Endothelial cell (in vitro differentiated cells): ENCODE measurements at regions not wholly inside any gene's neighbourhood (a gene's known extent, or its start where the extent isn't known, plus 50 kb on each side); places are given as distances from the start of the nearest gene placed in this dataset.

Experiments
- DNase-seq: peaks from one replicate; pipeline ENCODE4 v3.0.0; 2021; ENCODE audit warnings: low spot score
- H3K27ac Mint-ChIP-seq: one replicate; pipeline ENCODE4 v1.8.0; 2021; ENCODE audit warnings: mixed read lengths, inconsistent platforms; ENCODE audit not compliant: unreplicated experiment
- H3K27me3 Mint-ChIP-seq: one replicate; pipeline ENCODE4 v1.8.0; 2021; ENCODE audit warnings: mild to moderate bottlenecking, moderate library complexity, mixed read lengths, inconsistent platforms; ENCODE audit not compliant: unreplicated experiment
- H3K36me3 Mint-ChIP-seq: one replicate; pipeline ENCODE4 v1.8.0; 2021; ENCODE audit warnings: mild to moderate bottlenecking, low read depth, mixed read lengths, inconsistent platforms; ENCODE audit not compliant: unreplicated experiment
- H3K4me1 Mint-ChIP-seq: one replicate; pipeline ENCODE4 v1.8.0; 2021; ENCODE audit warnings: mild to moderate bottlenecking, mixed read lengths, inconsistent platforms; ENCODE audit not compliant: unreplicated experiment
- H3K4me3 Mint-ChIP-seq: one replicate; pipeline ENCODE4 v1.8.0; 2021; ENCODE audit warnings: mild to moderate bottlenecking, mixed read lengths, inconsistent platforms; ENCODE audit not compliant: unreplicated experiment
- H3K9me3 Mint-ChIP-seq: one replicate; pipeline ENCODE4 v1.8.0; 2021; ENCODE audit warnings: mixed read lengths, inconsistent platforms; ENCODE audit not compliant: unreplicated experiment
- TF ChIP-seq, protein P1 (sequence below): fragments of 200-600 bp; sonication (generic); IDR thresholded peaks from one replicate; pipeline ENCODE4 v1.5.0; 2021; ENCODE audit warnings: antibody characterized with exemption; ENCODE audit not compliant: unreplicated experiment

DNA sequence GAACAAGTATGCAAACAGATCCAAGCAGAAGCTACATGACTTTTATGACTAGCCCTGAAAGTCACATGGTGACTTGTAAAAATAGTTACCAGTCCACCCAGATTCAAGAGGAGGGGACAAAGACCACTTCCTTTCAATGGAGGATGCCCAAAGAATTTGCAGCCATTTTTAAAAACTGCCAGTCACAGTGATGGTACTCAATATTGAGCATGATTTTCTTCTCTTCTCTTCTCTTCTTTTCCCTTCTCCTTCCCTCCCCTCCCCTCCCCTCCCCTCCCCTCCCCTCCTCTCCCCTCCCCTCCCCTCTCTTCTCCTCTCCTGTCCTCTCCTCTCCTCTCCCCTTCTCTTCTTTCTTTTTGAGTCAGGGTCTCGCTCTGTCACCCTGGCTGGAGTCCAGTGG, 286.9 kb downstream of the PARP8 start:
- Mint-ChIP-seq H3K36me3 (no peaks in the 10 kb centered on the region), H3K27me3 (no peaks in the 10 kb centered on the region), H3K27ac (no peak overlapping the region), H3K4me1 (no peaks in the 10 kb centered on the region), H3K9me3 (no peaks in the 10 kb centered on the region), H3K4me3 (no peak overlapping the region)
- no peak for DNase-seq
- TF ChIP-seq, protein P1, sequence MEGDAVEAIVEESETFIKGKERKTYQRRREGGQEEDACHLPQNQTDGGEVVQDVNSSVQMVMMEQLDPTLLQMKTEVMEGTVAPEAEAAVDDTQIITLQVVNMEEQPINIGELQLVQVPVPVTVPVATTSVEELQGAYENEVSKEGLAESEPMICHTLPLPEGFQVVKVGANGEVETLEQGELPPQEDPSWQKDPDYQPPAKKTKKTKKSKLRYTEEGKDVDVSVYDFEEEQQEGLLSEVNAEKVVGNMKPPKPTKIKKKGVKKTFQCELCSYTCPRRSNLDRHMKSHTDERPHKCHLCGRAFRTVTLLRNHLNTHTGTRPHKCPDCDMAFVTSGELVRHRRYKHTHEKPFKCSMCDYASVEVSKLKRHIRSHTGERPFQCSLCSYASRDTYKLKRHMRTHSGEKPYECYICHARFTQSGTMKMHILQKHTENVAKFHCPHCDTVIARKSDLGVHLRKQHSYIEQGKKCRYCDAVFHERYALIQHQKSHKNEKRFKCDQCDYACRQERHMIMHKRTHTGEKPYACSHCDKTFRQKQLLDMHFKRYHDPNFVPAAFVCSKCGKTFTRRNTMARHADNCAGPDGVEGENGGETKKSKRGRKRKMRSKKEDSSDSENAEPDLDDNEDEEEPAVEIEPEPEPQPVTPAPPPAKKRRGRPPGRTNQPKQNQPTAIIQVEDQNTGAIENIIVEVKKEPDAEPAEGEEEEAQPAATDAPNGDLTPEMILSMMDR: no peak

DNA sequence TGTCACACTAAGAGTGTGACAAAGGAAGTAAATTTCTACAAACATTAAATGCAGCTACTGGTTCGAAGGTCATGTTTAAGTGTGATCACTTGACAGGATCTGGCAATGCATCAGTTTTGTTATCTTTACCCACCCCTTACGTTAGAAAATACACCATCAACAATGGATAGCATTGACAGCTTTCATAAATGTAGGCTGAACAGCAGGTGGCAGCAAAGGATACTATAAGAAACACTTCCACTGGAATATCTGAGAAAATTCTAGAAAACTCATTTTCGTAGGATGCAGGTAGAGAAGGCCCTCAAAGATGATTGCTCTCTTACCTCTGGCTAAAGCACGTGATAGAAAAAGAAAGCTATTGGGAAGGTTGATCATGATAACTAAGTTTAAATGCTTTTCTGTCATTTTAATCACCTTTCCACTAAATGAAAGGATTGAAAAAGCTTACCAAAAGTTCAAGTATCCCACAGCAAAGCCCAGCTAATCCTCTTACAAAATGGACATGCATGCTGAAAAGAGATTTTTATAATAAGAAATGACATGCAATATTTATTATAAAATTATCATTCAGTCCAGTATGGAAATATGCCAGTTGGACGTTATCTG, 292.5 kb downstream of the PARP8 start:
- H3K27me3 Mint-ChIP-seq: peaks cover 3% of the 10 kb centered on the region
- no peak overlapping the region for H3K4me3 Mint-ChIP-seq
- no peak overlapping the region for H3K27ac Mint-ChIP-seq
- peak; percentile 58 for DNase-seq
- no peaks in the 10 kb centered on the region for H3K36me3 Mint-ChIP-seq
- H3K9me3 Mint-ChIP-seq: no peaks in the 10 kb centered on the region
- TF ChIP-seq, protein P1: peak; percentile 71
- peaks cover 2% of the 10 kb centered on the region for H3K4me1 Mint-ChIP-seq

DNA sequence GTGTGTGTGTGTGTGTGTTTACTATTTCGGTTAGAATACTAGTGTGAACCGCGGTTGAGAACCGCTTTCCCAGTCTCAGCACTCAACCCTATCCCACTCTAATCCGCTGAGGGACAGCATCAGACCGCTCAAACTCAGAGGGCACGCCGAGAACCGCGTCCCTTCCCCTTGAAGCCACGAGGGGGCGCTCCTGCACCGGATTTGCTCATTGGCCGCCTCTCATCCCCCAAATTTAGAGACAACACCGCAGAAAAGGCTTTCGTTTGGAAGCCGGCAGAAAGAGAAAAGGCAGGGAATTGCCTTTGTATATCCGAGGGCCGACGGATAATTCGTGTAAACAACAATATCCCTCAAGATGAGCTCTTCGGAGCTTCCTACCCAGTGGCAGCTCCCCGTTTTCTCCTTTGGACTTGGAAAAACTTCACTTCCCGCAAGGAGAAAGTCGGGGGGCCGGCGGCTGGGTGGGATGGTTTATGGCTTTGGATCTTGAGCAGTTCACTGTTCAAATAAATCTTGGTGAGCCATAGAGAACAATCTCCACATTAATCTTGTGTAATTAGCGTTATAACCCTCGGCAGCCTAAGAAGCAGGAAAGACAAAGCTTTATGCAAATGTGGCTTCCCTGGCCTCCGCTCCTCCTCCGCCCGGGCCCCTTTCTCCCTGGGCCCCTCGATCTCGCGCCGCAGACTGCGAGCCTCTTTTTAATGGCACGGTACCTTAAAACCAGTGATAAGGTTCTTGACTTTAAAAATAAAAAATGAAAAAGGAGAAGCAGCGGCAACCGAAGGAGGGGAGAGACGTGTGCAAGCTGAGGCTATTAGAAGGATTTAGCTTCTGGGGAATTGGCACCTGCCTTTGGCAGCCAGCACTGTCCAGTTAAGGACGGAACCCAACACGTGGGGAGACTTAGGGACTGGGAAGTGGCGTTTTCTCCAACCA, 296.8 kb downstream of the PARP8 start:
- Mint-ChIP-seq H3K27me3 (peaks cover 26% of the 10 kb centered on the region), H3K36me3 (no peaks in the 10 kb centered on the region), H3K9me3 (no peaks in the 10 kb centered on the region), H3K4me1 (peaks cover 30% of the 10 kb centered on the region), H3K4me3 (peak overlapping the region; percentile 90), H3K27ac (no peak overlapping the region)
- DNase-seq: peak; percentile 86
- TF ChIP-seq, protein P1: peak; percentile 90

DNA sequence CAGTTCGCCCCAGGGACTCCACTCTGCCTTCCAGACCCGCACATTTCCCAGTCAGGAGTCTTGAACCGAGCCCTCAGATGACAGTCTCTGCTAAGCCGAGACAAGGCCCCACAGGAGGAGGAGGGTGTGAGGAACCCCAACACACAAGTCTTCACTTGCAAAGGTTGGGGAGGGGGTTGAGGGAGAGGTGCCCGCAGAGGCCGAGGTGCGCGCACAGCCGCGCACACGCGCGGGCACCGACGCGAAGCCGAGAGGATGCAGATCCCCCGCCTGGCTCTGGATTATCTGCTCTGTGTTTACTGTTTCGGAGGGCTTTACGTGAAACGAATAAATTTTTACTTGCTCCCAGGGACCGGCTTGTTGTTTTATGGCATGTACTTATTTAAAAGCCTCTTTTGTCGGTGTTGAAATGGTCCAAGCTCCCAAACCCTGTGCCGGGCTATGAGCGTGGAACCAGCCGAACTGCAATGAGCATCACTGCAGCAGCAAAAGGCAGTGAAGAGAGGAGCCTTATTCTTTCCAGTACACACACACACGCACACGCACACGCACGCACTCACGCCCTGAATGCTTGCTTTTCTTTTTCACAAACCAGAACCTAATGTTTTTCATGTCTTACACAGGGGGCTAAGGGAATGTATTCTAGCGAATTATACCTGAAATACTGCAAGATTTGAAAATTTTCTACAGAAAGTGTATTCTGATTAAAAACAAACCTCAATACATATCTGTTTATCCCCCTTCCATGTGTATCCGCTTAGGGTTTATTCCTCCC, 297.7 kb downstream of the PARP8 start:
- no peaks in the 10 kb centered on the region for H3K9me3 Mint-ChIP-seq
- peak; percentile 13 for DNase-seq
- H3K36me3 Mint-ChIP-seq: no peaks in the 10 kb centered on the region
- H3K27ac Mint-ChIP-seq: no peak overlapping the region
- peak overlapping the region; percentile 68 for H3K4me3 Mint-ChIP-seq
- H3K4me1 Mint-ChIP-seq: peaks cover 40% of the 10 kb centered on the region
- TF ChIP-seq, protein P1: no peak
- H3K27me3 Mint-ChIP-seq: peaks cover 34% of the 10 kb centered on the region
